Putamen (tissue), 1 donor: ENCODE measurements at regions not wholly inside any gene's neighbourhood (a gene's known extent, or its start where the extent isn't known, plus 50 kb on each side); places are given as distances from the start of the nearest gene placed in this dataset.
"Not testable (repeated sequence)": the region's sequence is repeated elsewhere in the genome, so short reads cannot be mapped to it uniquely, and the experiment has no call there.

Experiments
- DNase-seq: peaks from one replicate; pipeline ENCODE4 v3.0.0-alpha.2; 2016; ENCODE audit warnings: low spot score

GRCh38 chr4:155444721-155445120 lies 68.0 kb upstream of the MAP9 start:
- DNase-seq: no peak

DNA sequence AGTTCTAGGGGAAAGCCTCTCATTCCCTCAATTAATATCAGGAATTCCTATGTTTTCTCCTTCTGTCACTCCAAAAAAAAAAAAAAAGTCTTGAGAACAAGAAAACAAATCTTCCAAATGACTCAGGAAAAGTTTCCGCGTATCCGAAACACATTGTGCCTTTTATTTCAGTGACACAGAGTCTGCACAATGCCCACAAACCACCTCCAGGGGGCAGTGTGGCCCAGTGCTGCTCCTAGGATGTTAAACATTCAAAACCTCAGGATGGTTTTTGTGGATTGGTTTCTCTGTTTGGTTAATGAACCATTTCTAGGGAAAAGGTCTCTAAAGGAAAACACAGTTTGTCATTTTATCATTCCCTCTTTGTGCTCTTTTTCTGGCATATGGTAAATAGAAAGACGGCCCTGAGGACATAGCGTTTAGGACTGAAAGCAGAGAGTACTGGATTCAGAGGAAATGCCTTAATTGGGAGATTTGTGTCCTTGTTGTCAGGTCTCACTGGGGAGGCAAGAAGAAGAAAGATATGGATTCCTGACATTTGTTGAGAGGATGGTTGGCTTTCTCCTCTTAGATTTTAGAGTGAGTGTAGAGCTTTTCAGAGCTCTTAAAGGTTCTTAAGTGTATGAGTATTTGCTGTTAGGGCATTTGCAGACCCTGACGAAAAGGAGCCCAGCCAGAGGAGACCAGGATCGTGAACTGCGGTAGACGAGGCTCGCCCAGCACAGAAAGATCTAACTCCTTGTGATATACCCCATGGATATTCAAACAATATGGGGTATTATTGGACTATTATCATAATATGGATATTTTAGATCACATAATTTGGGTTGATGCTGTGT lies 65.7 kb upstream of the MAP9 start:
- peak; percentile 68 for DNase-seq

DNA sequence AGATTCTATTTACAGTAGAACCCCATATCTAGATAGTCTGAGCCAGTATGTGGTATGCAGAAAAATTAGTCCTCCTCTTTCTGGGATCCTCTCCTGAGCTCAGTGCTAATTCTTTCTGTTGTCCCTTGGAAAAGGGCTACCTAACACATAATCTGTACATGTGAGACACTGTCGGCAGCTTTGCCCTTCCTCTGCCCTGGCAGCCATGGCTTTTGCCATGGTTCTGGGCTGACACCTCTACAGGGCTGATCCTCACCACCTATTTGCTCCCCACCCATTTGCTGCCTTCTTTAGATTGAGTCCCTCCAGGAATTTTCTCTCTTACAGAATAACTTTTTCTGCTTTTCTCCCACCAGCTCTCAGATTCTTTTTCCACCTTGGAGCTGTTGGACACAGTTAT lies 64.7 kb upstream of the MAP9 start:
- DNase-seq: no peak

DNA sequence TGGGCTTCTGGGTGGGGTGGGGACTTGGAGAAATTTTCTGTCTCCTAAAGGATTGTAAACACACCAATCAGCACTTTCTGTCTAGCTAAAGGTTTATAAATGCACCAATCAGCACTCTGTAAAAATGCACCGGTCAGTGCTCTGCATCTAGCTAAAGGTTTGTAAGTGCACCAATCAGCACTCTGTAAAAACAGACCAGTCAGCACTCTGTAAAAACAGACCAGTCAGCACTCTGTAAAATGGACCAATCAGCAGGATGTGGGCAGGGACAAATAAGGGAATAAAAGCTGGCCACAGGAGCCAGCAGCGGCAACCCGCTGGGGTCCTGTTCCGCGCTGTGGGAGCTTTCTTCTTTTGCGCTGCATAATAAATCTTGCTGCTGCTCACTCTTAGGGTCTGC lies 63.0 kb upstream of the MAP9 start:
- not testable (repeated sequence) for DNase-seq

DNA sequence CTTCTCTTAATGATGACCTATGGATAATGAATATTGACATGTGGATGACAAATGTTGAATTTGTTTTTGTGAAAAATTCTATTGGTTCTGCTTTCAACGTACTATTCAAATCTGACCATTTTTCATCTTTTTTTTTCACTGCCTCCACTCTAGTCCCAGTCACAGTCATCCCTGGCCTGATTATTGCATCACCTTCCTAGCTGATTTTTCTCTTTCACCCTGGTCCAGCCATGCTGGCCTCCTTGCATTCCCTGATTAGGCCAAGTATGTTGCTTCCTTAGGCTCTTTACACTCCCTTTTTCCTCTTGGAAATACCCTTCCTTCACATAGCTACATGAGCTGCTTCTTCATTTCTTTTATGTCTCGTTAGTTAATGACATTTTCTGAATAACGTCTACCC lies 58.1 kb upstream of the MAP9 start:
- no peak for DNase-seq

GRCh38 chr4:155434366-155434765 lies 57.6 kb upstream of the MAP9 start:
- no peak for DNase-seq

DNA sequence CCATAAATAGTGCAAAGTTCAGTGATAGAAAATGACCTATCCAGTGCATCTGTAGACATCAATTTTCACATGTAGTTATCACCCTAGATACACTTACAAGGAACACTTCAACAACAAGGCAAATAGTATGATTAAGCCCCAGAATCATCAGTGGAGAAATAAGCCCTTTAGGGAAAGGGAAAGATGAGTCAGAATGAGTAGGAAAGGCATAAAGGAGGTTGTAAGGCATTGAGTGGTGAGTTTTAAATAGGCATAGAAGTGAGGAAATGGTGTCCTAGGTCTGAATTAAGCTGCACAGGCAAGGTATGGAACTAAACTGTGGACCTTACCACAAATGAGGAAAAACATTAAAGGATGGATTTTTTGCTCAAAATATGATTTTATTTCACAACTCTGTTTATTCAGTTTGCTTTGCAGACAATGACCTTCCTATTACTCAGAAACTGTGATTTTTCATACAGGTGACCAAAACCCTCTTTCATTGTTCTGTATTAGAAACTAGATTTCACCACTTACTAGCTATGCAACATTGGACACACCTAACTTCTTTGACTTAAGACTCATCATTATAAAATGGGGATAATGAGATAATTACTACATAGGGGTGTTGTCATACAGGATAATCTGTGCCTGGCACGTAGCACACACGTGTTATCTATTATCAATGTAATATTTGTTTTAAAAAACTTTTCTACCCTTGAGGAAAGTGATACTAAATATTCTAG lies 57.0 kb upstream of the MAP9 start:
- no peak for DNase-seq

GRCh38 chr4:155430895-155431795 lies 54.4 kb upstream of the MAP9 start:
- no peak for DNase-seq

DNA sequence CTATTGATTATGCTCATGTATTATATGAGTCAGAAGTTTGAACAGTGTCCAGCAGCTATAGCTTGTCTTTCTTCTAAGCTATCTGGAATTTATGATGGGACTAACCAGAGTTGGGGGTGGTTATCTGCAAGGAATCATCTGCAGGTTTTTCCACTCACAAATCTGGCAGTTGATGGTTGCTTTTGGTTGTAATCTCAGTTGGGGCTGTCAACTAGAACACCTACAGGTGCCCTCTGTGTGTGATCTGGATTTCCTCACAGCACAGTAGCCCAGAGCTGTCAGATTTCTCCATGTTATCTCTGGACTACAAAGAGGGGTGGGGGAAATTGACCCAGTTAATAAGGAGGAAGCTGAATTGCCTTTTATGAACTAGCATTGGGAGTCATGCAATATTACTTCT lies 51.4 kb upstream of the MAP9 start:
- no peak for DNase-seq

- no peak for DNase-seq
Observed at GRCh38 chr4:155426953-155427352, 50.2 kb upstream of the MAP9 start.
